ENCODE measurements at regions not wholly inside any gene's neighbourhood (a gene's known extent, or its start where the extent isn't known, plus 50 kb on each side); places are given as distances from the start of the nearest gene placed in this dataset.

- no peak for DNase-seq (ENCODE audit: low read depth)
Measured at GRCh38 chr6:44678252-44678935, 290.9 kb downstream of the CDC5L start.

- no peak for DNase-seq (ENCODE audit: low read depth)
Measured at GRCh38 chr6:44679438-44680201, 292.1 kb downstream of the CDC5L start.

DNA sequence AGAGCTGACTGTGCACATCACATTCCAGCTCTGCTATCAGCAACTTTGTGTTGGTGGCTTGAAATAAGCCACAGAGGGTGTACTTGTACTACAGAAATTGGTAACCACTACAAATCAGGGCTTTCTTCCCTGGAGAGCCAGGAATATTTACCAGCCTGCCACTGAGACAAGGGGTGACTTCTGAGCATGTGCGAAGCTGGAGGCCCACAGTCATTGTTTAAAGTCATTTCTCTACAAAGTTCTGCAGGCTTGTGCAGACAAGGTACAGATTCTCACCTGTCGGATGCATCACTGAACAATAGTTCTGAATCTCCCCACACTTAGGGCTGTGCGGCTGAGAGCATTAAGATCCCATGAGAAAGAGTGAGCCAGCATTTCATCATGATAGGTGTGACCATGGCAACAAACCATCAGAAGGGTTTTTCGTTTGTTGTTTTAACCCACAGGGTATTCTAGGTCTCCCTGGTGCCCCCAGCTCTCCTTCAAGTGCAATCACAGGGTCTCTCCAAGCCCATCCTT lies 292.8 kb downstream of the CDC5L start:
- DNase-seq (ENCODE audit: low read depth): no peak

DNA sequence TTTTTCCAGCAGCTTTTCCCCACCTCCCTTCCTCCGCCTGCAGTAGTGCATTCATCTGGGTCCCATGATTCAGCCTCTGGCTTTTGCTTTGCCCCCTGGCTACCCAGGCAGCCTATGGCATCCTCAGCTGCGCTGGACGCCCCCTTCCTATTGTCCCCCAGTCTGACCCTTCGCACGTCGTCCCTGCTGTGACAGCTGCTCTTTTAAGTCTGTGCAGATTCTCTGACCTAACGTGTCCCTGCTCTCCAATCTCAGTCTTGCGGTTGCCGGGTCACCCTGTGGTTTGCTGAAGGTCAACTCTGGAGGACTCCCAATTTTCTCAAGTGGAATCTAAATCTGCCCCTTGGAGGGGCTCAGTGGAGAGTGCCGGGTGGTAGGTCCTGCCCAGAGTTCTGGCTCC lies 294.3 kb downstream of the CDC5L start:
- no peak for DNase-seq (ENCODE audit: low read depth)

GRCh38 chr6:44682280-44682679 lies 294.8 kb downstream of the CDC5L start:
- DNase-seq (ENCODE audit: low read depth): no peak

GRCh38 chr6:44682987-44683779 lies 295.7 kb downstream of the CDC5L start:
- no peak for DNase-seq (ENCODE audit: low read depth)

DNA sequence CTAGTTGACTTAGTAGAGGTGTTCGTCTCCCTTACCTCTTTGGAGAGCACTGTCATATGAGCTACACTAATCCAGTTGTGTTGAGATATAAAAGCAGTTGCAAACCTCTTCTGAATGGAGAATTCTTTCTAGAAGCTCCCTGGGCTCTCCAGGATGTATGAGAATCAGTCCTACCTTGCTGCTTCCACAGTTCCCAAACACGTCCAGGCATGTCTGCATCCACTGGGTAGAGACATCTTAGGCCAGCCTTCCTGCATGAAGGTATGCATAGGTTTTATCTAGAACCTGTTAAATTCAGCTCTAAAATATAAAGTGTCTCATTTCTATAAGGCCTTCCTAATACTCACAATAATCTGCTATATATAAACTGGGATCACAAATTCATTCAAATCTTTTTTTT lies 297.7 kb downstream of the CDC5L start:
- DNase-seq (ENCODE audit: low read depth): no peak

DNA sequence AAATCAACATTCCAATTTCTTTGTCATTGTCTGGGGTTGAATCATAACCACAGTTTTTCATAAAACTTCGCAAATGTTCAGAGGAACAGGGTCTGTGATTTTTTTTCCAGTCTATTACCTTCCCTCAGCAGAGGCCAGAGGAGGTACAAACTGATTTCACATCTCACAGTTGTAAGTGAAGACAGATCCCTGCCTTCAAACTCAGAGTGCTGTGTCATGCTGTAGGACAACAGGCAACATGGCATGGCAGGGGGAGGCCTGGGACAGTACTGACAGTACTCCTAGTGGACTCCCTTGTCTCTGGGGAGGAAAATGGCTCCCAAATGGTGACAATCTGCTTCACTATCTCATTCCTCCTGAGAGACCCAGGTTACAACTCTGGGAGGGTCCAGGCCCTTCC lies 308.6 kb downstream of the CDC5L start:
- no peak for DNase-seq (ENCODE audit: low read depth)

DNA sequence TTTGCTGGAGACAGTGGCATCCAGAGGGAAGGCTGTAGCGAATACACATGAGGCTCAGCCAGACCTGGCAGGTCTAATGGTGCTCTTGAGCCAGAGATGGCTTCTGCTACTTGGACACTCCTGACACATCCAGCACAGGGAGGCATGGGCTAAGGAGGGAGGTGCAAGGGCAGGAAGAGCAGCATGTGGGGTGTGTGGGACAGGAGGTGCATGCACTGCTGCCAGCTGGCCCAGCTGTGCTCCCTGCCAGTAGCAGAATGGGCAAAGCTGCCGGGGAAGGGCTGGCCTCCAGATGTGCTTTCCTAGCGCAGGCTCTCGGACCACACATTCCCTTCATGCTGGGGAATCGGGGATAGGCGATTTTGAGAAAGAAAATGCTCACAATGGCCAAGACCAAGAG lies 309.2 kb downstream of the CDC5L start:
- no peak for DNase-seq (ENCODE audit: low read depth)

DNA sequence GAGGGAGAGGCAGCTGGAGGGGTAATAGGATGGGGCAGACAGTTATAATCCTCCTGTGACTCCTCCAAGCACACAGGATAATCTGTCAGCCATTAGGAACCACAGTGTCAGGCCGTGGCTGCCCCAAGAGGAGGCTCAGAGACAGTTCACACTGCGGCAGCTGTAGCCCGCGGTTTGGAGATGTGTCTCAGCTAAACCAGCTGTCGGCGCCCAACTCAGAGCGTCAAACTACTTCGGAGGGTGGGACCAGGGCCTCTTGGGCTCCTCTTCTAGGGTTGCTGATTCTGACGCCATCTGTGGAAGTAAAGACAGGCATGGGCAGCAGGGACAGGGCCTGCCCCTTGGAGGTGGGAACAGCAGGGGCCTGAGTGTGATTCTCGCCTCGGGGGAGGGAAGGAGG lies 309.8 kb downstream of the CDC5L start:
- no peak for DNase-seq (ENCODE audit: low read depth)

DNA sequence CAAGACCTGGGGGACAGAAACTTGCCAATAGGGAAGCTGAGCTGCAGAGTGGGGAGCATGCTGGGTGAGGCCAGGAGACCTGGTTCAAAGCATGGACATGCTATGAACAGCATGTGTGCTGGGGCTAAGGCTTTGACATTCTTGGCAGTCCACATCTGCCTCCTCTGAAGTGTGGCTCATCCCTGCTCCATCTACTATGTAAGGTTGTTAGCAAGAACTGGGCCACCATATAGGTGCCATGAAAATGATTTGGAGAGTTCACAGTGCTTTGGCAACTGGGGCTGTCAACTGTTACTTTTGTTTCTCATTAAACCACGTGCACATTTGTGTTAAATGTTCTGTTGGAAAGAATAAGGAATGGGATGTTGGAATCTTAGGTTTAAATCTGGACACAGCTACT lies 311.1 kb downstream of the CDC5L start:
- no peak for DNase-seq (ENCODE audit: low read depth)

DNA sequence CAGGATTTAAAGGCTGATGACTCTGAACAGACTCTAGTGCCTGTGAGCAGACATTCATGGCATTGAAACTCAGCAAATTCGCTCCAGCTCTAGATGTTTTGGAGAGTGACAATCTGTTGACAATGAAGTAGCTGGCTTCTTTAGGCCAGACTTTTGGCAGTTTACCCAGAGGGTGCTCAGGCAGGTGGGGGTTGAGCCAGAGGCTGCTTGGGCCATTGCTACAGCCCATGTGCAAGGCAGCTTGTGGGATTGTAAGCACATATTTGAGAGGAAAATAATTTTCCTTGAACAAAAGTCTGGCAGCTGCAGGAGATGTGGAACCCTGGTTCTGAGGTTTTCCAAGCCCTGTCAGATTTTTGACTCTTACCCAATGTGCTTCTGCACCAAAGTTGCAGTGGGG lies 311.6 kb downstream of the CDC5L start:
- DNase-seq (ENCODE audit: low read depth): no peak

GRCh38 chr6:44699851-44700250 lies 312.3 kb downstream of the CDC5L start:
- no peak for DNase-seq (ENCODE audit: low read depth)

GRCh38 chr6:44700422-44700821 lies 312.9 kb downstream of the CDC5L start:
- no peak for DNase-seq (ENCODE audit: low read depth)

GRCh38 chr6:44701038-44701636 lies 313.6 kb downstream of the CDC5L start:
- DNase-seq (ENCODE audit: low read depth): no peak

DNA sequence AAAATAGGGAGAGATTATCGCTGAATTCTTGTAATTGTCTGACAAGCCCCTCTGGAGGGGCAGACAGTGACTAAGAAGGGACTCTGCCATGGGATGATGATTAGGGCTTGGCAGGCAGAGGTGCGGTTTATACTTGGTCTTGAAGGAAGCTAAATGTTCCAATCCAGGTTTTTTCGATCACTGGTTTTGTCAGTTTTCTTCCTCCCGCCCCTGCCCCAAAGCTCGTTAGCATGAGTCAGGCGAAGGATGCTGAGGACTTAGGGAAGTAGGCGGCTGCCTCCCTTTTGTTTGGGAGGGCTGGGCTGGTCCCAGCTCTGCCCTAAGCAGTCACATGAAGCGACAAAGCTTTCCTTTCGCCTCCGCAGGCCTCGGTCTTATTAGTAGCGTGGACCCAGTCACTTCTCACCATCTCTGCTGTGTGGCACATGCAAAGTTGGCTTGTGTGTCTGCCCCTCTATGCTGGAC lies 314.2 kb downstream of the CDC5L start:
- DNase-seq (ENCODE audit: low read depth): no peak

- no peak for DNase-seq (ENCODE audit: low read depth)
Measured at GRCh38 chr6:44702292-44702691, 314.8 kb downstream of the CDC5L start.

DNA sequence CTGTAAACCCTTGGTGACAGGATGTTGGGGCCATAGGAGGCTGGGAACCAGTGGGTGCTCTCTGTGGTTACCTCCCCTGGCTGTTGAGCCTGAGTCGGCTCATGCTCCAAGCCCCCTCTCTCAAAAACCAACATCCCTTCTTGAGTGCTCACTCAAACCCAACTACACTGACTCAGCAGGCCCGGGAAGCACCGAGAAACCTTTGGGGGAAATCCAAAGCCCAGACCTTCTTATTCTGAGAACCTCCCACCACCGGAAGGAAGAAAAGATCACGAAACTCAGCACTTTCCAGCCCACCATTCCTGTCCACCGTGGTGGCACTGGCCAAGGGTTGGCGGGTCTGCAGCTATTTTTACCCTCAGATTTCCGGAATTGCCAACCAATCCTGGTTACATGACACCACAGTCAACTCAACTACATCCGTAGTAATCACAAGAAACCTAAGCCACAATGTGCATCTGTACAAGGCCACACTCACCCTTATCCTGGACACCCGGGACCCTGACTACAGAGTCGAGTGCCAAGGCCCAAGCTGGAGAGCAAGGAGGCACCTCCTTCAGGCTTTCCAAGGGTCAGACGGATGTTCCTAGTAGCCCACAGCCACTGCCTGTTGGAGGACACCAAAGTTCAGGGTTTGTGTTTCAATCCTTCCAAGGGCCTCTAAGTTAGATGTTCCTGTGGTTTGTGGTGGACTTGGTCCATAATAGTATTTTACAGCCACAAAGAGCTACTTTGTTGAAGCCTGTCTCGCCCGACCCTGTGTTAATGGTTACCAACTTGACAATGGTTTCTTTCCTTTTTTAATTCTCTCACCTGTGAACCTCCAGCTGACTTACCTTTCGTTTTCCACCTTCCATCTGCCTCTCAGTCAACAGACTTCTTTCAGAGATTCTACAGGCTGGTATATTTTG lies 317.0 kb downstream of the CDC5L start:
- DNase-seq (ENCODE audit: low read depth): peak; percentile 46

- no peak for DNase-seq (ENCODE audit: low read depth)
Measured at GRCh38 chr6:44705596-44705995, 318.1 kb downstream of the CDC5L start.

- DNase-seq (ENCODE audit: low read depth): no peak
Measured at GRCh38 chr6:44706011-44706410, 318.5 kb downstream of the CDC5L start.

- DNase-seq (ENCODE audit: low read depth): no peak
Measured at GRCh38 chr6:44708208-44708607, 320.7 kb downstream of the CDC5L start.

Measured in activated T-helper 9 cell treated with anti-CD3 and anti-CD28 coated beads, Interleukin-2, amount 50 U/mL, for 16 hours (primary cell).